Stimulated activated naive CD8-positive, alpha-beta T cell treated with anti-CD3 and anti-CD28 coated beads, Interleukin-15, Interleukin-2, amounts not matched to agents 100 U/mL and 50 U/mL, for 24 hours (primary cell): ENCODE measurements at regions not wholly inside any gene's neighbourhood (a gene's known extent, or its start where the extent isn't known, plus 50 kb on each side); places are given as distances from the start of the nearest gene placed in this dataset.

Experiments used
- ATAC-seq: fragments of 150-1000 bp; cut with Tn5 transposase; one replicate; pipeline ENCODE4 v1.10.0; 2021
- DNase-seq: peaks from one replicate; pipeline ENCODE4 v3.0.0; 2021

DNA sequence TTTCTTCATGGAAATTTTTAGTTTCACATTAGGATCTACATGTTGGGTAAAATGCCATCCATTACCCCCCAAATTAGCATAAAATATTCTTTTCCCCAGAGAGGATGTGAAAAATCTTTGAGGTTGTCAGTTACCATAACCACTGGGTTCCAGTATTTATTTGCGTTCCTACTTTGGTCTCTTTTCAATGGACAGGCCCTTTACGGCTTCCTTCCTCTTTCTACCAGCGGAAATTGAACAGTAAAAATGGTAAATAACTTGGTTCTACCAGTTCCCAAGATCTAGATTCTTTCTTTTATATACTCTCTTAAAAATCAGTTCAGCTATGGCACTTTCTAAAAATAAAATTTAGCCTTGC is 169.2 kb upstream of the APCDD1 start:
- no peak for DNase-seq
- ATAC-seq: no peak

DNA sequence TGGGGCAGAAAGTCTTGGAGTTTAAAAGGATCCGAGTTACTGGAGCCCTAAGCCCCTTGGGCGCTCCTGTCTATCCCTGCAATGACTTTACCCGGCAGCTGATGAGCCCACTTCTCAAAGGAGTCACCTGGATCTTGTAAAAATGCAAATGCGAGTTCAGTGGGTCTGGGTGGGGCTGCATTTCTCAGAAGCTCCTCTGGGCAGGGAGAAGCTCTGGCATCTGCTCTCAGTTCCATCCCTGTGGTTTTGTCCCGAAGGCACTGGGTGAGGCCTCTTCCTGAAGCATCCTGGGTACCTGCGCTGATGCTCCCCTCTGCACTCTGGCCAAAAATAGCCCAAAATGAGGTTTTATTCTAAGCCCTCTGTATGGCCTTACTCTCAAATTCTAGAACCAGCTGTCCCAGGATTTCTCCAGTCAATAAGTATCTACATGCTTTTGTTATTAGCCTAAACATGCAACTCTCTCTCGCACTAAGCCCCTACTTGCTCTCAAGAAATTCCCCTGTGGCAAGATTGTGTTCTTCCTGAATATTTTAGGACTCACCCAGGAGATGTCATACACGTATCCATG is 167.8 kb upstream of the APCDD1 start:
- ATAC-seq (no peak), DNase-seq (no peak)

DNA sequence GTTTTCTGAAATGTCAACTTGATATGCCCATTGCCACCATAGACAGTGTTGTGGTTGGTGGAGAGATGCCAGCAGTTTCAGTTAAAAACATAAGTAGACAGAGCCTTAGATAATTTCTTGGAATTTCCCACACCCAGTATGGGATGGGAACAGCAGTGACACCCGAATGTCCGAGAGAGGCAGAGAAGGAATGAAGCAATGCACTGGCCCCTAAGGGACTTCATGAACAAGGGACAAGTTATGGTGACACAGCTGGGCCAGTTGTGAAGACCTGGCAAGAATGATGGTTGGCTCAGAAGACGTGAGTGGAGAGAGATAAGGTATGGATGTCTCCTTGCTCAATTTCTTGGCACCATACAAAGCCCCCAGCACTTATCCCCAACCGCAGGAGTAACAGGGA is 165.2 kb upstream of the APCDD1 start:
- ATAC-seq: no peak
- no peak for DNase-seq

DNA sequence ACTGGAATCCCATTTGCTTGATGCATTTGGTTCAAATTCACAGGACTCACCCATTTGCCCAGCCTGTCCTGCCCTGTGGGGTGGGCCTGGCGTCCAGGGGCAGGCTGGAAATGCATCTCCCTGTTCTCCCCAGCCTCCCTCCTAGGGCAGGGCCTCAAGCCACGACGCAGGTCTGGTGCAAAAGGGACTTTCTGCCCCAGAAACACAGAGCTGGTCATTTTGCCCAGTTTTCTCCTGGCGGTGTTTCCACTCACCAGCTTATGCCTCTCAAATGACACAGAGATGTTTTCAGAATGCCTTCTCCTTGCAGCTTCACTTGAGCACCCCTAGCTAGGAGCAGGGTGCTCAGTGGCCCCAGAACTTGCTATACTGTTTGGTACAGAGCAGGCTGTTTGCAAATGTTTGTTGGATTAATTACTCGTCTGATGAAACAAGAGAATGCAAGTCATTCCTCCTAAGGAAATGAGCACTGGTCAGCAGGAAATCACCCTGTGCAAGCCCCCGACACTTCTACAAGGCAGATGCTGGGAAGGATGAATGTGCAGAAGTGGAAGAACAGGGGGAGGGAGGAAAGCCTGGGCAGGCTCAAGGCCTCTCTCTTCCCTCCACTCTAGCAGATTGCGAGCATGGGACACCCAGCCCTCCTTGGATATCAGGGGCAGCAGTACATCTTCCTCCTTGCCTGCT is 164.3 kb upstream of the APCDD1 start:
- ATAC-seq: no peak

DNA sequence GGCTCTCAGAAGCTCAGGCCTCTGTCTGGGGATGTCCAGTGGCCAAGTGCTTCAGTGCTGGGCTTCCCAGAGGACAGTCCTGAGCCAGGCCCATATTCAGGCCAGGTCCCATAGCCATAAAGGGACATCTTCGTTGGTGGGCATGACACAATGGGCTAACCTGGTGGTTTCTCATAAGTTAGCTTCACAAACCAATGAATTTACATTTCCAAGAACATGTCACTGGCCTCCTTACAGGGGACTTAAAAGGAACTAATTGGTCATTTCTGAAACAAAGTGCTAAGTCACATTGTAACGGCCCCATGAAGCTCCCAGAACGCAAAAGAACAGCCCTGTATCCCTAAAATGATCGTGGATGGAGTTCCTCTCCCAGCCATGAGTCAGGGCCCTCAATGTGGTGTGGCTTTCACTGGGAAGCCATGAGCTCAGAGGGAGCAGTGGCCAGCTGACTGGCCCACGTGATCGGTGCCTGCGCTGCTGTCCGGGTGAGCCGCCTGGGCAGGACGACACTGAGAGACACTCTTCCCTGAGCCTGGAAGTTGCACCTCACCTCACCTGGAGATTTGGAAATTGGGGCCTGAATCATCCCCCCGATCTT is 163.7 kb upstream of the APCDD1 start:
- no peak for ATAC-seq
- no peak for DNase-seq

More for the DNA sequence above, 164.3 kb upstream of the APCDD1 start:
- DNase-seq: no peak

DNA sequence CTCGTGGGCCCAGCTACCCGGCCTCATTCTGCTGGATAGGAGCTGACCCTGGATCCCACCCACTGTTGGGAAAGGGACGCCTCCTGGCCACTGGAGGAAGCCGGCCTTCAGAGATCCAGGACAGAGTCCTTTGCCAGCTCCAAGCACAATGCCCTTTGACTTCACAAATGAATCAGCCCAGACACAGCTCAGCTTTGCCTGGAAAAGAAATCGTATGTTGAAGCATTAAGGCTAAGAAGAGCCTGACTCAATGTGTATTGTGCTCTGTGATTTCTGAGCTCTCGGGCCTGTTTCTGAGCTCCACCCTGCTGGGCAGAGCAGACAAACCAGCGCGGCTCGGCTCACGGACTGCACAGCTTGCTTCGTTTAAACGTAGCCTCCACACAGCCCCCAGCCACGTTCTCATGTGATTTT is 162.9 kb upstream of the APCDD1 start:
- no peak for ATAC-seq
- no peak for DNase-seq

DNA sequence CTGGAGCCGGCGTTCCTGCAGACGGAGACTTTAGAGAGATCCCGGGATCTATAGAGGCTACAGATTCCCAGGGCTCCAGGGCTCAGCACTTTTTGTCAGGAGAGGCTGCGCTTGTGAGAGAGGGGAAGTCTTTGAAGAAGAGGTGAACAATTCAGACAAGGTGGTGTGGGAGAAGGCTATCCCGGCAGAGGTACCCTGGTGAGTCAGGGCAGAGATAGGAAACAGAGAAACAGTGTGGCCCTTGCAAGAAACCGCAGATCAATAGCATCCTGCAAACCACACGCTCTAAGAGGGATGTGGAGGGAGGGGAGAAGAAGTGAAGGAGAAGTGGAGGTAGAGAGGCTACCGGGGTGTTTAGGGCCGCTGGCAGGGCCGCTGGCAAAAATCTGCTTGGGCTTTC is 160.5 kb upstream of the APCDD1 start:
- DNase-seq (no peak), ATAC-seq (no peak)

DNA sequence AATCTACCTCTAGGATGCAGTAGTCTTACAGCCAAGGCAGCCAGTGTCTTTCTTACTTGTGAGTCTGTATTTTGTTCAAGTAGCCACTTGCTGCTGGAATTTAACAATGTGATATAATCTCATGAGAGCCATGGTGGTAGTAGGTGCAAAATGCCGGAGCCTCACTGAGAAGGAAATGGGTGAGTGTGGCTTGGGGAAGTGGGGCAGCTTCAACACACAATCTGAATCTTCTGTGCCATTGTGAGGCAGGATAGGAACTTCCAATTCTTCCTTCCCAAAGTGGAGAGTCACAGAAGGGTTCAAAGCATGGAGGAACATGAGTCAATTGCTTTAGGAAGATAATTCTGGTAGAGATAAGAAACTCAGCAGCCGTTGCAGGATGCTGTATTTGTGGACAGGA is 158.7 kb upstream of the APCDD1 start:
- no peak for ATAC-seq
- no peak for DNase-seq

DNA sequence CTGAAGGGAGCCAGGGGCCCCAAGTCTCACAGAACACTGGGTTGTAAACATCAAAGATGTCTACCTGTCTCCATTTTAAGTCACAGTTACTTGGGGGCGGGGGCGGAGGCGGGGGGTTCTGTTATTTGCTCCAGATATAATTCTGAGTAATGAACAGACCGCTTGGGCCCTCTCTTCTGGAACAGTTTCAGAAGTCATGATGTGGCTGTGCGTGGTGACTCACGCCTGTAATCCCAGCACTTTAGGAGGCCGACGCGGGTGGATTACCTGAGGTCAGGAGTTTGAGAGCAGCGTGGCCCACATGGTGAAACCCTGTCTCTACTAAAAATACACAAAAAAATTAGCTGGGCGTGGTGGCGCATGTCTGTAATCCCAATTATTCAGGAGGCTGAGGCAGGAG is 157.9 kb upstream of the APCDD1 start:
- no peak for DNase-seq
- ATAC-seq: no peak

DNA sequence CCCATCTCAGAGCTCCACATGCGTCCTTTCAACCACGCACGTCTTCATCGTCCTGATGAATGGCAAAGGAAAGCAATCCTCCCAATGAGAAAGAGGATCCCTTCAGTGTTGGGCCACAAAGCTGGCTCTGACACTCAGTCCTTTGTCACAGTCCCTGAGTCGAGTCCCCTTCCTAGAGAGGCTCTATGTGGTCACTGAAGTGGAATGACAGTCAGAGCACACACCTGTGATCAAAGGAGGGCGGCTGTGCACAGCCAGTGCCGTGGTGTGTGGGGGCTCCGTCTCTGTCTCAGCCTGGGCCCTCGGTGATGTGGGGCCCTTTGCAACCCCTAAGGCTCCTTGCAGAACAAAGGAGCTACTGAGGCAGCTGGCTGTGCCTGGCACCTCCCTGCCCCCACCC is 157.3 kb upstream of the APCDD1 start:
- DNase-seq: no peak
- no peak for ATAC-seq

DNA sequence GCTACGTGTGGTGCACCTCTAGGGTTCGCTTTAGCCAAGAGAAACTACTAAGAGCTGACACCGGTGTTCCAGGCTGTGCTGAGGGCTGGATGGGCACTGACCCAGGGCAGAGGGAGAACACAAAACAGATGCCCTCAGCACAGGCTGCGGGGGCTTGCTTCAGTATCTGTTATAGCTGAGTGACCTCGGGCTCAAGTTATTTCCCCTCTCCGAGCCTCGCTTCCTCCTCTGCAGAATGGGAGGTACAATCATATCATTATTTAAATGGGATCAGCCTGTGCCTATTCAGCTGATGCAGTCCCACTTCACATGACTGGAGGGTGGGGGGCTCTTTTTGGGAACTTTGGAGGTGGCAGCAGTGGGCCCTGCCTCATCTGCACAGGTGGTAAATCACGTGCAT is 156.1 kb upstream of the APCDD1 start:
- DNase-seq: no peak
- no peak for ATAC-seq

DNA sequence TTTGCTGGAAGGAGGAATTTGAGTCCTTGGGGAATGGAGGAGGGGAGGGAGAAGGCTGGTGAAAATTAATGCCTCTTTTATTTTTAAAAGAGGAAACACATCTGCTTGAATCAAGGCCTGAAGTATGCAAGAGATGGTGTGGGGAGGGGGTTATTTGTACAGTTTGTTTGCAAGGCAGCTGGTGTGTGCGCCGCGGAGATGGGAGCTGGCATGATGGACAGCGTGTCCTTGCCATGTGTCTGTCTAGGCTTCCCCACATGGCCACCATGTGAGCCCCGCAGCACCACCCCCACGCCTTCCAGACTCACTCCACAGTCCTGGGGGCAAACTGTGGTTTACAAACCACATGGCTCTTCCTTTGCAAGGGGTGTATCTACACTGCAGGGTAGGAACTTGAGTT is 154.8 kb upstream of the APCDD1 start:
- DNase-seq (no peak), ATAC-seq (no peak)

DNA sequence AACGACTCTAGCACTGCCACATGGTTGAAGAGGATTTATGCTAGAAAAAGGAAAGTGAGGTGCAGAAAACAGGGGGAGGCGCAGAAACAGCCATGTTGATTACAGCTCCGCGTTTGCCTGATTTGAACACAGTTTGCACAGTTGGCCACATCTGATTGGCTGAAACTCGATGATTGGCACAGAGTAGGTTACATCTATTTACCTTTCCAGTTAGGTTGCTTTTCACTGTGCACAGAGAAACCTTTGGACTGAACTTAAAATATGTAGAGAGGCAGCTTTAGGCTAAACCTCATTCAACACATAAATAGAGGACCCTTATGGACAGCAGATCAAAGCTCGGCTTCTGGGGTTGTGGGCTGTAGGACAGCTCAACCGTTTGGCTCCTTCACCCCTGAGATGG is 153.7 kb upstream of the APCDD1 start:
- ATAC-seq (no peak), DNase-seq (no peak)

DNA sequence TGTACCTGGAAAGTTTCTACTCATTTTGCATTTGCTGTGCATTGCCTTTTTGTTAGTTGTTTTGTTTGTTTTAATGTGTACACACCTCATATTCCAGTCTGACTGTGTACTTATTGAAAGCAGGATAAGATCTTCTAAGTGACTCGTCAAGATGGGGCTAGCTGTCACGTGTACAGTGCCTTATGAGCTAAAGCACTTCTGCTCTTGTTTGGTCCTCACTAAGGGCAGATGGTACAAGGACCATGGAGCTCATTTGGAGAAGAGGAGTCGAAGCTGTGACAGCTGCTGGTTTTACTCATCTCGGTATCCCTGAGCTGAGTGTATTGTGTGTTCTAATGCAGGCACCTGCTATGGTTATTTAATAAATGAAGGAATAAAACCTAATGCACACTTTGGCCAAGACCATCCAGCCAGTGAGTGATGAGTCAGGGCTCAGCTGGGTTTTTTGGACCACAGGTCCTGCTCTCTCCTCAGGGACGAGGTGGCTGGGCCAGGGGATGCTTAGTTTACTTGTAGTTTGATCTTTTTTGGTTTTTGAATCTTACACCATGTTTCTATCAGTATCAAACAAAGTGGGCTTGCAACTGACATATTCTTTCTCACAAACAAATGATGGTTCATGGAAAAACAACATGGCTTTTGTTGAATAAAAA is 152.5 kb upstream of the APCDD1 start:
- no peak for ATAC-seq
- no peak for DNase-seq

DNA sequence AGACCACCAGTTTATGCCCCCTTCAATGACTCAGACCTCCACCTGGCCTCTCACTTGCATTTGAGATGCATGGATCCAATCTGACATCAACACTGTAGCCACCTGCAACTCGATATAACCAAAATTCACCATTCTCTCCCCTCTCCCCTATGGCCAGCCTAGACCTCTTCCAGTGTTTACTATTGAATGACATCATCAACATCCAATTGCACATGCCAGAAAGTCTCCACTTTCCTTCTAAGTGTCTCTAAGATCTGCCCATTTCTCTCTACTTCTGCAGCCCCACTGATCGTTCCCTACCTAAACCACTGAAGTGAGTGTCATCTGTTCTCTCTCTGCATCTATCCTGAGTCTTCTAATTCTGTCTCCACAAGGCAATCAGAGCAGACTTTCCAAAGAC is 151.3 kb upstream of the APCDD1 start:
- no peak for DNase-seq
- ATAC-seq: no peak

DNA sequence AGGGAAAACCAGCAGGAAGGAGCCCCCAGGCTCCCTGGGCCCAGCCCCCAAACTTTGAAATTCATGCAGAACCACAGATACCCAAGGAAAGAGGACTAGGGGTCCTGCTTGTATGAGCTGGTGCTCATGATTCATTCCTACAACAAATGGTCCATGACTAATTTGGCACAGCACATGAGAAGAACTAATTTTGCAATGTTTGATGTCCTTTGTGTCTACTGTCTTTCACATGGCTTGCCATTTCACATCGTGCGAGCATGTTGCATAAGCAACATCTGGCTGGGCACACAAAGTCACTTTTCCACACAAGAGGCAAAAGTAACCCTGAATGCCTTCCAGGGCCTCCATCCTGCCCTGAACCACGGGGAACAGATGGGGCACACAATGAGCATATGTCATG is 149.6 kb upstream of the APCDD1 start:
- DNase-seq: no peak
- ATAC-seq: no peak

DNA sequence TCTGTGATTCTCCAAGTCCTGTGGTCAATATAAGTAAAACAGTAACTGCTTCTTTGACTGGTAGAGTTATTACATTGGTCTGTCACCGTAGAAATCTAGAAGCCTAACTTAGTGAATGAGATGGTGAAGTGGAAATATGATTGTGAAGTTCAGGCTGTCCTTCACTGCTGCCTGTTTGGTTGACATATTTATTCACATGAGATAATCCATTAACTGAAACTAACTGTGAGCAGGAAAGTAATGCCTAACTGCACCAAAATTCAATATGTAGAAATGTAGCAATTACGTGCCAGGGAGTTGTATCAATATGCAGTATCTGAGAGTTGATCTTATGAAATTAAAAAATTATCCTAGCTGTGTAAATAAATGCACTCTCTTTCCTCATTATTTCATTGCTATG is 147.7 kb upstream of the APCDD1 start:
- no peak for ATAC-seq
- no peak for DNase-seq

DNA sequence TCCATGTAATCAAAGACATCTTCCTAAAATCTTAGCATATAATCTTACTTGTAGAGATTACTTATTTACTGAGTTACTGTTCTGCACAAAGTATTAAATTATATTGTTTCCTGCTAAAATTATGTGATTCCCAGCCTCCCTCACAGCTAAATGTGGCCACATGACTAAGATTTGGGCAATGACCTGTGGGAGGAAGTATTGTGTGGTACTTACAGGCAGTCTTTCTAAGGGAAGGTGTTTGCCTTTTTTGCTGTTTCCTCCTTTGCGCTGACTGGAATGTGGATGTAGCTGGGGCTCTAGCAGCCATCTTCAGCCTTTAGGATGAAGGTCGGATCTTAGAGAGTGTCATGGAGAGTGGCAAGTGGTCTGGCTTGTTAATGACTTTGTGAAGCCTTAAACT is 146.3 kb upstream of the APCDD1 start:
- ATAC-seq (no peak), DNase-seq (no peak)

DNA sequence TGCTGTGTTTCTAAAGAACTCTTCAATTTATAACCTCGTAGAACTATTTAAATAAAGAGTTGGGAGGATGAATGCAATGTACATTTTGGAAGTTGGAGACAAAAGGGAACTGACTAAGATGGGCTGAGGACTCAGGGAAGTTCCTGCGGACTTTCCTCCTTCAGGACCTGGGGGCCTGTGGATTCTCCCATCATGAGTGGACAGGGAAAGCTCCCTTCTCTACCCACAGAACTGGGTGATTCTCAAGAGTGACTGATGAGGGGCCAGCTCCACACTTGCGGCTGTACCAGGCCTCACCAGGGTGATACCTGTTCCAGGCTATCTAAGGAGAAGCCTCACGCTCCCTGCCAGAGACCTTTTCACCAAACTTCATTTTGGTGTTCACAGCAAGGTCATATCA is 143.8 kb upstream of the APCDD1 start:
- no peak for ATAC-seq
- no peak for DNase-seq

DNA sequence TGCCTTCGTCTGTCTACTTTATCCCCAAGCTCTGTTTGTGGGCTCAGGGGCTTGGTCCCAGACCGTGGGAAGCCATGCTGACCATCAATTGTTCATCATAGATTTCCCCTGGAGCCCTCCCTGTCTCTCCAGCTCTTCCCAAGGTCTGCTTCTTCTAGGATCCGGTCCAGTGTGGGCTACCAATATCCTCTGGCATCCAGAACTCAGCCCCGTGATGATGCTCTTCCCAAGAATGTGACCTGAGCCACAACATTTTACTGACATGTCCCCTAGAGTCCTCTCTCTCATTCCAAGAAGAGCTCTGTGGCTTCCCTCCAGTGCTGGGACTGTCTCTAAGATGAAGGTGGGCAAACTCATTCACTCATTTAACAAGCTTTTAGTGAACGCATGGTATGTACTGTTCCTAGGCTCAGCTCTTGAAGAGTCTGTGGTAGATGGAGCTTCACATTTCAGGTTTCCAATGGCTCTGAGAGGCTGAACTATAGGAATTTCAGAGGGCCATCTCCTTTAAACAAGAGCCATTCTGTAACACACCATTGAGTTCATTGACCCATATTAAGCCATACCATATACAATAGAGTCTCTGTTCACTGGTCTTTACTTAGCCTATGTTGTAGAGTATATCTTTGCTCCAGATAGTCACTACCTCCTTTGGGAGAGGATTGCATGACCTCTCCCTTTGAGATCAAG is 142.0 kb upstream of the APCDD1 start:
- no peak for DNase-seq
- ATAC-seq: no peak

DNA sequence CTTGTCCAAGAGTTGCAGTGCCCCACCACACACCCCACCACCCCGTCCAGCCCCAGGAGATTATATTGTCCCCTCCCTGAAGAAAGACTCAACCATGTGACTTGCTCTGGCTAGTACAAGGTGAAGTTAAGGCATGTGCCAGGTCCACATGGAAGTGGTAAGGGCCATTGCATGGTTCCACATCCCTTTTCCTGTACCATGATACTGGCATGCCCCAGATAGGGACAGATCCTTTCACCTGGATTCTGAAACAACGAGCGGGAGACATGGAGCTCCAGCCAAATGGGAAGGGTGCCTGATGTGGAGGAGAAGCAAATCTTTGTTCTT is 141.5 kb upstream of the APCDD1 start:
- no peak for DNase-seq
- no peak for ATAC-seq

DNA sequence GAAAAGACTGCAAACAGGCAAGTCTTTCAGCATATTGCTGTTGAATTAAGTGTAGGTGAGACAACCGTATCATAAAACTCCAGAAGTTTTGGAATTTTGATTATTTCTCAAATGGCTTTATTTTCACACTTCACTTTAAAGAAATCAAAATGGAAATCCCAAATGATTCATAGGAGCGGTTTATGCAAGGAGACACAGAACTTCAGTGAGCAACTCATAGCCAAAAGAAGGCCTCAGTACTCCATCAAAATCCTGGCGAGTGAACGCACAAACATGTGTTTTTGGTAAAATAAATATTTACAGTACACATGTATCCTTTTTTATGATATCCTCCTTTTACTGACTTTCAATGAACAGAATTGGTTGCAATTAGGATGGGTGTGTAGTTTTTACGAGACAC is 140.4 kb upstream of the APCDD1 start:
- ATAC-seq (no peak), DNase-seq (no peak)

DNA sequence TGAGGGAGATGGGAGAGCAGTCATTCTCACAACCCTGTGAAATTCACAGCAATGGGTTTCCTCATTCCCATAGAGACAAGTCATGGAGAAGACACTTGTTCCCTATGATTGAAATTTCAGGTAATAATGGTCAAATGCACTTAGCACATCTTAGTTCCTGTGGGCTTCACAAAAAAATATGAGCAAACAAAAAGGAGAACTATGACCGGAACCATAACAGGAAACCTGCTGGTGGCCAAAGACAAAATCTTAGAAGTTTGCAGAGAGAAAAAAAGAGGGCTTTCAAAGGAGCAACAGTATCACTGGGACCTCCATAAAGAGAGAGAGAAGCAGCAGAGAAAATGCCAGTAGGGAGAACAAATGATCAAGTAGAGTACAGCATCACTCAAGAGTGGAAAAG is 138.9 kb upstream of the APCDD1 start:
- DNase-seq (no peak), ATAC-seq (no peak)
